Astrocyte (in vitro differentiated cells and primary cell): ENCODE measurements at regions not wholly inside any gene's neighbourhood (a gene's known extent, or its start where the extent isn't known, plus 50 kb on each side); places are given as distances from the start of the nearest gene placed in this dataset.

Experiments
- DNase-seq: peaks from one replicate; pipeline ENCODE4 v3.0.0-alpha.2; 2010; ENCODE audit warnings: low read depth
- FAIRE-seq: peaks from 2 replicates; lab custom pipeline; 2011; peaks lifted over from hg19 to GRCh38; lab: Jason Lieb, UNC
- H2AFZ ChIP-seq: 2 replicates; pipeline ENCODE4 v1.6.0; 2012; ENCODE audit warnings: low read depth, low read length, inconsistent platforms
- H3K27ac ChIP-seq: 2 replicates; pipeline ENCODE4 v1.5.1; 2011; ENCODE audit warnings: low read depth, low read length, inconsistent platforms
- H3K27me3 ChIP-seq: 2 replicates; pipeline ENCODE4 v1.6.0; 2011; ENCODE audit warnings: low read length, inconsistent platforms; ENCODE audit not compliant: insufficient read depth
- H3K36me3 ChIP-seq: 2 replicates; pipeline ENCODE4 v1.5.1; 2011; ENCODE audit warnings: low read length, inconsistent platforms; ENCODE audit not compliant: insufficient read depth
- H3K4me1 ChIP-seq: 2 replicates; pipeline ENCODE4 v1.5.1; 2011; ENCODE audit warnings: low read length, inconsistent platforms; ENCODE audit not compliant: insufficient read depth
- H3K4me2 ChIP-seq: 2 replicates; pipeline ENCODE4 v1.6.0; 2012; ENCODE audit warnings: low read length, inconsistent platforms
- H3K4me3 ChIP-seq: 2 replicates; pipeline ENCODE4 v1.5.1; 2011; ENCODE audit warnings: low read depth, mild to moderate bottlenecking, low read length, inconsistent platforms; ENCODE audit not compliant: insufficient read depth
- H3K79me2 ChIP-seq: 2 replicates; pipeline ENCODE4 v1.6.0; 2012; ENCODE audit warnings: mild to moderate bottlenecking, low read length, inconsistent platforms; ENCODE audit not compliant: insufficient read depth
- H3K9ac ChIP-seq: 2 replicates; pipeline ENCODE4 v1.6.0; 2012; ENCODE audit warnings: mild to moderate bottlenecking, low read length, inconsistent platforms
- H3K9me3 ChIP-seq: 2 replicates; pipeline ENCODE4 v1.5.1; 2012; ENCODE audit warnings: low read depth, mild to moderate bottlenecking, low read length, inconsistent platforms; ENCODE audit not compliant: insufficient read depth
- H4K20me1 ChIP-seq: 2 replicates; pipeline ENCODE4 v1.6.0; 2012; ENCODE audit warnings: low read length, inconsistent platforms; ENCODE audit not compliant: insufficient read depth
- H3K27ac Mint-ChIP-seq: one replicate; pipeline ENCODE4 v1.8.0; 2021; ENCODE audit warnings: mild to moderate bottlenecking, mixed read lengths; ENCODE audit not compliant: unreplicated experiment
- H3K27me3 Mint-ChIP-seq: one replicate; pipeline ENCODE4 v1.8.0; 2021; ENCODE audit warnings: low read depth, mixed read lengths; ENCODE audit not compliant: unreplicated experiment
- H3K36me3 Mint-ChIP-seq: one replicate; pipeline ENCODE4 v1.8.0; 2021; ENCODE audit warnings: low read depth, mixed read lengths; ENCODE audit not compliant: unreplicated experiment
- H3K4me1 Mint-ChIP-seq: one replicate; pipeline ENCODE4 v1.8.0; 2021; ENCODE audit warnings: low read depth, mixed read lengths; ENCODE audit not compliant: unreplicated experiment
- H3K4me3 Mint-ChIP-seq: one replicate; pipeline ENCODE4 v1.8.0; 2021; ENCODE audit warnings: mild to moderate bottlenecking, moderate library complexity, mixed read lengths; ENCODE audit not compliant: unreplicated experiment
- H3K9me3 Mint-ChIP-seq: one replicate; pipeline ENCODE4 v1.8.0; 2021; ENCODE audit warnings: mild to moderate bottlenecking, mixed read lengths; ENCODE audit not compliant: unreplicated experiment
- CTCF ChIP-seq: IDR thresholded peaks from 2 replicates; pipeline ENCODE4 v1.5.1; 2011; ENCODE audit warnings: low read depth, mild to moderate bottlenecking, inconsistent platforms, low read length, moderate library complexity; ENCODE audit not compliant: insufficient read depth
- EZH2 ChIP-seq: IDR thresholded peaks from 2 replicates; pipeline ENCODE4 v1.6.1; 2012; ENCODE audit warnings: mild to moderate bottlenecking, low read length, inconsistent platforms; ENCODE audit not compliant: insufficient read depth

GRCh38 chr1:232454227-232454886 lies 175.6 kb downstream of the SIPA1L2 start:
- no peak overlapping the region for H3K4me2 ChIP-seq
- Mint-ChIP-seq H3K4me3 (no peak overlapping the region), H3K36me3 (peaks cover 7% of the 10 kb centered on the region), H3K9me3 (no peaks in the 10 kb centered on the region), H3K4me1 (peaks cover 2% of the 10 kb centered on the region), H3K27me3 (no peaks in the 10 kb centered on the region), H3K27ac (no peak overlapping the region)
- TF ChIP-seq CTCF: no peak
- TF ChIP-seq EZH2: no peak
- no peak overlapping the region for H2AFZ ChIP-seq
- H3K4me3 ChIP-seq: no peak overlapping the region
- no peak overlapping the region for H3K27ac ChIP-seq
- DNase-seq (no peak), FAIRE-seq (no peak)
- H3K9me3 ChIP-seq: no peaks in the 10 kb centered on the region
- H3K4me1 ChIP-seq: no peaks in the 10 kb centered on the region
- H3K27me3 ChIP-seq: no peaks in the 10 kb centered on the region
- no peaks in the 10 kb centered on the region for H4K20me1 ChIP-seq
- H3K36me3 ChIP-seq: no peaks in the 10 kb centered on the region
- H3K79me2 ChIP-seq: no peaks in the 10 kb centered on the region
- no peak overlapping the region for H3K9ac ChIP-seq

GRCh38 chr1:232452736-232453440 lies 177.0 kb downstream of the SIPA1L2 start:
- no peak for FAIRE-seq
- no peaks in the 10 kb centered on the region for H3K27me3 Mint-ChIP-seq
- peaks cover 3% of the 10 kb centered on the region for H4K20me1 ChIP-seq
- H3K4me1 Mint-ChIP-seq: peaks cover 2% of the 10 kb centered on the region
- no peak for TF ChIP-seq CTCF
- TF ChIP-seq EZH2: no peak
- no peaks in the 10 kb centered on the region for H3K27me3 ChIP-seq
- no peaks in the 10 kb centered on the region for H3K36me3 ChIP-seq
- H3K4me1 ChIP-seq: no peaks in the 10 kb centered on the region
- no peak overlapping the region for H3K4me3 Mint-ChIP-seq
- no peaks in the 10 kb centered on the region for H3K9me3 ChIP-seq
- no peak overlapping the region for H3K4me3 ChIP-seq
- no peaks in the 10 kb centered on the region for H3K9me3 Mint-ChIP-seq
- no peak overlapping the region for H3K4me2 ChIP-seq
- DNase-seq: no peak
- H3K27ac Mint-ChIP-seq: no peak overlapping the region
- no peak overlapping the region for H2AFZ ChIP-seq
- no peak overlapping the region for H3K9ac ChIP-seq
- peaks cover 7% of the 10 kb centered on the region for H3K36me3 Mint-ChIP-seq
- H3K27ac ChIP-seq: no peak overlapping the region
- H3K79me2 ChIP-seq: no peaks in the 10 kb centered on the region

- H3K36me3 Mint-ChIP-seq: peaks cover 7% of the 10 kb centered on the region
- Histone ChIP-seq H3K36me3 (no peaks in the 10 kb centered on the region), H4K20me1 (peaks cover 3% of the 10 kb centered on the region), H3K79me2 (no peaks in the 10 kb centered on the region), H3K4me2 (no peak overlapping the region), H3K27me3 (no peaks in the 10 kb centered on the region), H3K27ac (no peak overlapping the region), H3K9me3 (no peaks in the 10 kb centered on the region), H3K4me3 (no peak overlapping the region), H2AFZ (no peak overlapping the region), H3K9ac (no peak overlapping the region), H3K4me1 (no peaks in the 10 kb centered on the region)
- TF ChIP-seq EZH2: no peak
- no peak for TF ChIP-seq CTCF
- H3K4me1 Mint-ChIP-seq: peaks cover 4% of the 10 kb centered on the region
- H3K4me3 Mint-ChIP-seq: no peak overlapping the region
- DNase-seq (no peak), FAIRE-seq (no peak)
- no peak overlapping the region for H3K27ac Mint-ChIP-seq
- no peaks in the 10 kb centered on the region for H3K9me3 Mint-ChIP-seq
- no peaks in the 10 kb centered on the region for H3K27me3 Mint-ChIP-seq
Observed at GRCh38 chr1:232452117-232452516, 177.8 kb downstream of the SIPA1L2 start.
